ENCODE measurements at regions not wholly inside any gene's neighbourhood (a gene's known extent, or its start where the extent isn't known, plus 50 kb on each side); places are given as distances from the start of the nearest gene placed in this dataset.

DNA sequence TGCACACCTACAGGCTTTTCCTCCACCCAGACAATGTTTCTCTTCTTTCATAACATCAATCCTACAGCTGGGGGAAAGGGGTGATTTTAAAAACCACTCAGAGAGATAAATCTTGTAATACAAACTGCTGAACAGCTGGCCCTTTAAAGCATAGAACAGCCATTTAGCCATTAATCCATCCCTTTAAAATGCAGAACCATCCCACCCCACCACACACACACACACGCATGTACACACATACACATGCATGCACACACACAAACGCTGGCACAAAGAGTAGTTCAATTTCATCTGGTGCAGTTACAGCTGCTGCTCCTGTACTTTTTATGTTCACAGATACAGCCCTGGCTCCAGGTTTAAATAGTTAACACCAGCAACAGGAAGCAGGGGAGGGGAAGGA is 426.1 kb downstream of the MID1IP1 start:
- Histone ChIP-seq H3F3A (replicated peaks; ENCODE audit: insufficient read depth) (no peaks in the 10 kb centered on the region), H3K9me2 (no peaks in the 10 kb centered on the region), H3K9ac (no peak overlapping the region), H3K9me3 (no peaks in the 10 kb centered on the region), H4K20me1 (ENCODE audit: insufficient read depth) (no peaks in the 10 kb centered on the region), H2AFZ (ENCODE audit: low read depth) (no peak overlapping the region), H3K36me3 (replicated peaks in 1 of 2; ENCODE audit: control insufficient read depth in 1 of 2, insufficient read depth in 2 of 2, low read length in 1 of 2) (no peaks in the 10 kb centered on the region), H3K4me1 (ENCODE audit: control insufficient read depth in 1 of 2, insufficient read depth in 2 of 2, low read depth in 1 of 2, low read length in 1 of 2) (no peaks in the 10 kb centered on the region; a peak in 1 of 4 replicates), H3K4me2 (no peak overlapping the region), H3K4me3 (ENCODE audit: low read depth in 2 of 2, low read length in 1 of 2) (no peak overlapping the region), H3K27me3 (ENCODE audit: insufficient read depth) (peaks cover 10% of the 10 kb centered on the region; the same call in 1 of the 2 replicates), H3K79me2 (ENCODE audit: insufficient read depth) (no peaks in the 10 kb centered on the region), H3K27ac (ENCODE audit: low read depth in 2 of 2, low read length in 1 of 2) (no peak overlapping the region)
- 11% methylated on average over 2 of the region's 2 CpGs for WGBS (ENCODE audit: low lambda C conversion rate)
- CTCF ChIA-PET, result interaction anchor here (0.6 kb wide), 1 partner anchor 74 kb away, joined by 3 read pairs; no protein-coding TSS in a partner anchor
- DNase-seq, result no peak
- no peak for TF ChIP-seq FOXM1 (IDR thresholded peaks at IDR 0.05; ENCODE audit: low read depth)
- no peak for TF ChIP-seq TCF12 (IDR thresholded peaks at IDR 0.05)
- no peak for TF ChIP-seq YY1 (IDR thresholded peaks at IDR 0.05; ENCODE audit: low read depth)
- TF ChIP-seq, protein P1, sequence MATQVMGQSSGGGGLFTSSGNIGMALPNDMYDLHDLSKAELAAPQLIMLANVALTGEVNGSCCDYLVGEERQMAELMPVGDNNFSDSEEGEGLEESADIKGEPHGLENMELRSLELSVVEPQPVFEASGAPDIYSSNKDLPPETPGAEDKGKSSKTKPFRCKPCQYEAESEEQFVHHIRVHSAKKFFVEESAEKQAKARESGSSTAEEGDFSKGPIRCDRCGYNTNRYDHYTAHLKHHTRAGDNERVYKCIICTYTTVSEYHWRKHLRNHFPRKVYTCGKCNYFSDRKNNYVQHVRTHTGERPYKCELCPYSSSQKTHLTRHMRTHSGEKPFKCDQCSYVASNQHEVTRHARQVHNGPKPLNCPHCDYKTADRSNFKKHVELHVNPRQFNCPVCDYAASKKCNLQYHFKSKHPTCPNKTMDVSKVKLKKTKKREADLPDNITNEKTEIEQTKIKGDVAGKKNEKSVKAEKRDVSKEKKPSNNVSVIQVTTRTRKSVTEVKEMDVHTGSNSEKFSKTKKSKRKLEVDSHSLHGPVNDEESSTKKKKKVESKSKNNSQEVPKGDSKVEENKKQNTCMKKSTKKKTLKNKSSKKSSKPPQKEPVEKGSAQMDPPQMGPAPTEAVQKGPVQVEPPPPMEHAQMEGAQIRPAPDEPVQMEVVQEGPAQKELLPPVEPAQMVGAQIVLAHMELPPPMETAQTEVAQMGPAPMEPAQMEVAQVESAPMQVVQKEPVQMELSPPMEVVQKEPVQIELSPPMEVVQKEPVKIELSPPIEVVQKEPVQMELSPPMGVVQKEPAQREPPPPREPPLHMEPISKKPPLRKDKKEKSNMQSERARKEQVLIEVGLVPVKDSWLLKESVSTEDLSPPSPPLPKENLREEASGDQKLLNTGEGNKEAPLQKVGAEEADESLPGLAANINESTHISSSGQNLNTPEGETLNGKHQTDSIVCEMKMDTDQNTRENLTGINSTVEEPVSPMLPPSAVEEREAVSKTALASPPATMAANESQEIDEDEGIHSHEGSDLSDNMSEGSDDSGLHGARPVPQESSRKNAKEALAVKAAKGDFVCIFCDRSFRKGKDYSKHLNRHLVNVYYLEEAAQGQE (IDR thresholded peaks at IDR 0.05; ENCODE audit: low read depth, low read length), result no peak
- TF ChIP-seq, protein P2, sequence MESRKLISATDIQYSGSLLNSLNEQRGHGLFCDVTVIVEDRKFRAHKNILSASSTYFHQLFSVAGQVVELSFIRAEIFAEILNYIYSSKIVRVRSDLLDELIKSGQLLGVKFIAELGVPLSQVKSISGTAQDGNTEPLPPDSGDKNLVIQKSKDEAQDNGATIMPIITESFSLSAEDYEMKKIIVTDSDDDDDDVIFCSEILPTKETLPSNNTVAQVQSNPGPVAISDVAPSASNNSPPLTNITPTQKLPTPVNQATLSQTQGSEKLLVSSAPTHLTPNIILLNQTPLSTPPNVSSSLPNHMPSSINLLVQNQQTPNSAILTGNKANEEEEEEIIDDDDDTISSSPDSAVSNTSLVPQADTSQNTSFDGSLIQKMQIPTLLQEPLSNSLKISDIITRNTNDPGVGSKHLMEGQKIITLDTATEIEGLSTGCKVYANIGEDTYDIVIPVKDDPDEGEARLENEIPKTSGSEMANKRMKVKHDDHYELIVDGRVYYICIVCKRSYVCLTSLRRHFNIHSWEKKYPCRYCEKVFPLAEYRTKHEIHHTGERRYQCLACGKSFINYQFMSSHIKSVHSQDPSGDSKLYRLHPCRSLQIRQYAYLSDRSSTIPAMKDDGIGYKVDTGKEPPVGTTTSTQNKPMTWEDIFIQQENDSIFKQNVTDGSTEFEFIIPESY (IDR thresholded peaks at IDR 0.05; ENCODE audit: borderline replicate concordance, low read depth), result no peak
- TF ChIP-seq, protein P3, sequence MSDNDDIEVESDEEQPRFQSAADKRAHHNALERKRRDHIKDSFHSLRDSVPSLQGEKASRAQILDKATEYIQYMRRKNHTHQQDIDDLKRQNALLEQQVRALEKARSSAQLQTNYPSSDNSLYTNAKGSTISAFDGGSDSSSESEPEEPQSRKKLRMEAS (IDR thresholded peaks at IDR 0.05; ENCODE audit: low read depth), result no peak
- POLR2A ChIA-PET, result no interaction called here

DNA sequence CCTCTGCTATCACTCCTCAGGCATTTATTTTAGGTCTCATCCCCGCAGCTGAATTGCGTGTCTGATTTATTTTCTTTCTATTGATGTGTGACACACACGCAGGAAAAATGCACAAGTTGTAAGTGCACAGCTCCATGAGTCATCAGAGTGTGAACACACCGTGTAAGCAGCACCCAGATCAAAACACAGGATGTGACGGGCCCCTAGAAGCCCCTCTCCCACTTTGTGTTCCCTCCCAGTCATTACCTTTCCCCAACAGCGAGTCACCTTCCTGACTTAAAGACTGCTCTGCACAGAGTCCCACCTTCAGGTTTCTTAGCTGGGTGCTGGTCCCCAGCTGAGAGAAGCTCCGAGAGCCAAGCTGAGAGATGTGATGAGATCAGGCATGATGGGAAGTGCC is 436.7 kb downstream of the MID1IP1 start:
- 26% methylated on average over 7 of the region's 7 CpGs for WGBS (ENCODE audit: low lambda C conversion rate)
- Histone ChIP-seq H3K27ac (ENCODE audit: low read depth in 2 of 2, low read length in 1 of 2) (no peak overlapping the region), H3K27me3 (ENCODE audit: insufficient read depth) (no peaks in the 10 kb centered on the region; the same call in 1 of the 2 replicates), H3K4me3 (ENCODE audit: low read depth in 2 of 2, low read length in 1 of 2) (no peak overlapping the region), H3K79me2 (ENCODE audit: insufficient read depth) (no peaks in the 10 kb centered on the region), H3K4me2 (no peak overlapping the region), H2AFZ (ENCODE audit: low read depth) (no peak overlapping the region), H3K9ac (no peak overlapping the region), H4K20me1 (ENCODE audit: insufficient read depth) (no peaks in the 10 kb centered on the region), H3K9me3 (no peaks in the 10 kb centered on the region), H3K9me2 (no peaks in the 10 kb centered on the region), H3K36me3 (replicated peaks in 1 of 2; ENCODE audit: control insufficient read depth in 1 of 2, insufficient read depth in 2 of 2, low read length in 1 of 2) (no peaks in the 10 kb centered on the region), H3K4me1 (ENCODE audit: control insufficient read depth in 1 of 2, insufficient read depth in 2 of 2, low read depth in 1 of 2, low read length in 1 of 2) (no peaks in the 10 kb centered on the region), H3F3A (replicated peaks; ENCODE audit: insufficient read depth) (no peaks in the 10 kb centered on the region)
- ChIA-PET CTCF (no interaction called here), POLR2A (no interaction called here)
- TF ChIP-seq, protein P4, sequence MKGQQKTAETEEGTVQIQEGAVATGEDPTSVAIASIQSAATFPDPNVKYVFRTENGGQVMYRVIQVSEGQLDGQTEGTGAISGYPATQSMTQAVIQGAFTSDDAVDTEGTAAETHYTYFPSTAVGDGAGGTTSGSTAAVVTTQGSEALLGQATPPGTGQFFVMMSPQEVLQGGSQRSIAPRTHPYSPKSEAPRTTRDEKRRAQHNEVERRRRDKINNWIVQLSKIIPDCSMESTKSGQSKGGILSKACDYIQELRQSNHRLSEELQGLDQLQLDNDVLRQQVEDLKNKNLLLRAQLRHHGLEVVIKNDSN (IDR thresholded peaks at IDR 0.05; ENCODE audit: borderline replicate concordance, low read depth), result no peak
- TF ChIP-seq YY1 (IDR thresholded peaks at IDR 0.05; ENCODE audit: low read depth), result no peak
- no peak for TF ChIP-seq SMC3 (IDR thresholded peaks at IDR 0.05; ENCODE audit: low read depth, low read length)
- TF ChIP-seq RAD21 (IDR thresholded peaks at IDR 0.05; ENCODE audit: low read length), result no peak
- TF ChIP-seq TCF12 (IDR thresholded peaks at IDR 0.05), result no peak
- TF ChIP-seq SIN3A (IDR thresholded peaks at IDR 0.05; ENCODE audit: borderline replicate concordance, low read depth, low read length), result no peak
- TF ChIP-seq TEAD4 (IDR thresholded peaks at IDR 0.05; ENCODE audit: borderline replicate concordance, insufficient read depth), result no peak
- TF ChIP-seq, protein P2 (IDR thresholded peaks at IDR 0.05; ENCODE audit: borderline replicate concordance, low read depth), result no peak
- TF ChIP-seq GABPA (IDR thresholded peaks at IDR 0.05; ENCODE audit: low read depth), result no peak
- no peak for TF ChIP-seq RCOR1 (IDR thresholded peaks at IDR 0.05; ENCODE audit: low read length)
- no peak for TF ChIP-seq EZH2phosphoT487 (IDR thresholded peaks at IDR 0.05; ENCODE audit: borderline replicate concordance, low read depth)
- TF ChIP-seq NFIC (IDR thresholded peaks at IDR 0.05; ENCODE audit: borderline replicate concordance), result no peak
- TF ChIP-seq MXI1 (IDR thresholded peaks at IDR 0.05; ENCODE audit: low read depth, low read length), result no peak
- DNase-seq, result no peak
